Breast epithelium (tissue), 3 donors: ENCODE measurements at regions not wholly inside any gene's neighbourhood (a gene's known extent, or its start where the extent isn't known, plus 50 kb on each side); places are given as distances from the start of the nearest gene placed in this dataset.
A peak's percentile ranks its signal among the peaks of the same experiment; 100 is the strongest.

ENCODE experiments used
- POLR2A ChIP-seq: fragments of 450-650 bp; IDR thresholded peaks from one replicate; pipeline ENCODE4 v1.6.1; 2016; ENCODE audit warnings: antibody characterized with exemption, mild to moderate bottlenecking, moderate library complexity
- POLR2AphosphoS5 ChIP-seq, 3 donors: sonication (generic); formaldehyde crosslinking; IDR thresholded peaks; one replicate each; pipeline ENCODE4 v1.6.1; 2017; ENCODE audit warnings: antibody characterized with exemption in 3 of 3
- TF ChIP-seq, protein P1 (sequence below), 3 donors: fragments of 450-650 bp; IDR thresholded peaks; one replicate each; pipeline ENCODE4 v1.5.1; 2016 to 2017; ENCODE audit warnings: antibody characterized with exemption in 3 of 3, mild to moderate bottlenecking in 3 of 3, moderate library complexity in 3 of 3

DNA sequence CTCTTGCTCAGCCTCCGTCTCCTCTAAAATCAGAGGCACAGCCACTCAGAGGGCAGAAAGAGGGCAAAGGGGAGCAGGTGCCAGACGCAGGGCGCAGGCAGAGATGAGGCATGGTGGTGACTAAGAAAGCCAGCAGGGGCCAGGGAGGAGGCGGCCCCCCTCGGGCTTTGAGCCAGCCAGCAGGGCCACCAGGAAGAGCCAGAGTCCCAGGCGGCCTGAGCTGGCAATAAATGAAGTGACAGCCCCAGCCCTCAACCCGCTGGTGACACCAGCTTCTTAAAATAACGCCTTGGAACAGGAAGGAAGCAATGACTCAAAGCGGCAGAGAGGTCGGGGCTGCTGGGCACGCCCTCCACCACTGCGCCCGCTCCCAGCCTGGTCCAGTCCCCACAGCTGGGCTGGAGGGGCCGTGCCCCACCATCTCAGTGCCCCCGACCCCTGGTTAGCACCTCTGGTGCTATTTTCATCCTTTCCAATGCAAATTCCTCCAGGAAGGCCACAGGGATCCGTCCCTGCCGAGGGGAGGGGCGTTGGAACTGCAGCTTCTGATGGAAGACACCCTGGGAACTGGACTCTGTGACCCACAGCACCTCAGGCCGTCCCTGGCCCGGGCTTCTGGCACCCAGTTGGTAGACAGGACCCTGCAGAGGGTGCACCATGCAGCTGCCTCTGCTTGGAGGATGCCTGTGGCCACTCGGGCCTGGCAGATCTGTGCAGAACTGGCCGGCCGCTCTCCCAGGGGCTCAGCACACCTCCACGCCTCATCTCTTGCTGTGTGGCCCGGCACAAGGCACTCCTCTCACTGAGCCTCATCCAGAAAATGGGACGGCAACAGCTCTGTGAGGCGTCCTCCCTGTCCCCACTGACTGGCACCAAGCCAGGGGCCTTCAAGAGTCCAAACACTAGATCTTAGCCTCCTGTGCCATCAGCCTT is 113.7 kb downstream of the NCOR2 start:
- TF ChIP-seq, protein P1, sequence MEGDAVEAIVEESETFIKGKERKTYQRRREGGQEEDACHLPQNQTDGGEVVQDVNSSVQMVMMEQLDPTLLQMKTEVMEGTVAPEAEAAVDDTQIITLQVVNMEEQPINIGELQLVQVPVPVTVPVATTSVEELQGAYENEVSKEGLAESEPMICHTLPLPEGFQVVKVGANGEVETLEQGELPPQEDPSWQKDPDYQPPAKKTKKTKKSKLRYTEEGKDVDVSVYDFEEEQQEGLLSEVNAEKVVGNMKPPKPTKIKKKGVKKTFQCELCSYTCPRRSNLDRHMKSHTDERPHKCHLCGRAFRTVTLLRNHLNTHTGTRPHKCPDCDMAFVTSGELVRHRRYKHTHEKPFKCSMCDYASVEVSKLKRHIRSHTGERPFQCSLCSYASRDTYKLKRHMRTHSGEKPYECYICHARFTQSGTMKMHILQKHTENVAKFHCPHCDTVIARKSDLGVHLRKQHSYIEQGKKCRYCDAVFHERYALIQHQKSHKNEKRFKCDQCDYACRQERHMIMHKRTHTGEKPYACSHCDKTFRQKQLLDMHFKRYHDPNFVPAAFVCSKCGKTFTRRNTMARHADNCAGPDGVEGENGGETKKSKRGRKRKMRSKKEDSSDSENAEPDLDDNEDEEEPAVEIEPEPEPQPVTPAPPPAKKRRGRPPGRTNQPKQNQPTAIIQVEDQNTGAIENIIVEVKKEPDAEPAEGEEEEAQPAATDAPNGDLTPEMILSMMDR (IDR thresholded peaks at IDR 0.05) = no peak
- TF ChIP-seq POLR2AphosphoS5 (IDR thresholded peaks at IDR 0.05) (peak in 2 of 3 donors; percentile 54 to 73), POLR2A (no peak)
